22Rv1 (cell line): ENCODE measurements at regions not wholly inside any gene's neighbourhood (a gene's known extent, or its start where the extent isn't known, plus 50 kb on each side); places are given as distances from the start of the nearest gene placed in this dataset.

Experiments used
- CTCF ChIP-seq: fragments of 450-650 bp; IDR thresholded peaks from 2 replicates; pipeline ENCODE4 v1.5.1; 2017; ENCODE audit warnings: mild to moderate bottlenecking
- ZFX ChIP-seq: fragments of 450-650 bp; IDR thresholded peaks from 2 replicates; pipeline ENCODE4 v1.6.1; 2017; ENCODE audit warnings: antibody characterized with exemption, borderline replicate concordance

GRCh38 chr22:27535452-27535851 lies 266.1 kb downstream of the MN1 start:
- TF ChIP-seq CTCF, result no peak
- TF ChIP-seq ZFX, result no peak
